NCI-H1694 (cell line): ENCODE measurements at regions not wholly inside any gene's neighbourhood (a gene's known extent, or its start where the extent isn't known, plus 50 kb on each side); places are given as distances from the start of the nearest gene placed in this dataset.

Experiments
- DNase-seq: peaks from one replicate; lab custom pipeline; 2025; lab: John Stamatoyannopoulos, UW

- no peak for DNase-seq
Measured at GRCh38 chr10:113259576-113260226, 293.2 kb upstream of the HABP2 start.

GRCh38 chr10:113261161-113261560 is 291.7 kb upstream of the HABP2 start:
- no peak for DNase-seq

- no peak for DNase-seq
Measured at GRCh38 chr10:113261611-113262091, 291.2 kb upstream of the HABP2 start.

GRCh38 chr10:113263056-113263455 is 289.8 kb upstream of the HABP2 start:
- no peak for DNase-seq

- no peak for DNase-seq
Measured at GRCh38 chr10:113264333-113265131, 288.3 kb upstream of the HABP2 start.

- DNase-seq, result no peak
Measured at GRCh38 chr10:113266147-113266546, 286.7 kb upstream of the HABP2 start.

GRCh38 chr10:113267619-113268562 is 285.0 kb upstream of the HABP2 start:
- no peak for DNase-seq

- no peak for DNase-seq
Measured at GRCh38 chr10:113269333-113269732, 283.5 kb upstream of the HABP2 start.

- DNase-seq, result no peak
Measured at GRCh38 chr10:113272511-113272910, 280.3 kb upstream of the HABP2 start.

GRCh38 chr10:113273181-113274163 is 279.4 kb upstream of the HABP2 start:
- DNase-seq, result no peak

- no peak for DNase-seq
Measured at GRCh38 chr10:113274176-113274829, 278.6 kb upstream of the HABP2 start.

- no peak for DNase-seq
Measured at GRCh38 chr10:113278221-113278620, 274.6 kb upstream of the HABP2 start.

GRCh38 chr10:113278664-113279063 is 274.2 kb upstream of the HABP2 start:
- no peak for DNase-seq

GRCh38 chr10:113279262-113279661 is 273.6 kb upstream of the HABP2 start:
- DNase-seq, result no peak

- DNase-seq, result no peak
Measured at GRCh38 chr10:113282564-113282963, 270.3 kb upstream of the HABP2 start.

- DNase-seq, result no peak
Measured at GRCh38 chr10:113283189-113283588, 269.7 kb upstream of the HABP2 start.

- DNase-seq, result no peak
Measured at GRCh38 chr10:113284635-113285034, 268.2 kb upstream of the HABP2 start.

GRCh38 chr10:113285305-113285704 is 267.5 kb upstream of the HABP2 start:
- no peak for DNase-seq

- DNase-seq, result no peak
Measured at GRCh38 chr10:113287592-113287991, 265.3 kb upstream of the HABP2 start.

GRCh38 chr10:113290137-113290536 is 262.7 kb upstream of the HABP2 start:
- no peak for DNase-seq

- no peak for DNase-seq
Measured at GRCh38 chr10:113291413-113291812, 261.4 kb upstream of the HABP2 start.
